HG02759 (cell line): ENCODE measurements at regions not wholly inside any gene's neighbourhood (a gene's known extent, or its start where the extent isn't known, plus 50 kb on each side); places are given as distances from the start of the nearest gene placed in this dataset.
"Not testable (repeated sequence)": the region's sequence is repeated elsewhere in the genome, so short reads cannot be mapped to it uniquely, and the experiment has no call there.

Experiments
- ATAC-seq: cut with Tn5 transposase; IDR thresholded peaks from one replicate; pipeline ENCODE4 v1.9.1; 2021; ENCODE audit warnings: mild to moderate bottlenecking, moderate library complexity; ENCODE audit not compliant: unreplicated experiment

DNA sequence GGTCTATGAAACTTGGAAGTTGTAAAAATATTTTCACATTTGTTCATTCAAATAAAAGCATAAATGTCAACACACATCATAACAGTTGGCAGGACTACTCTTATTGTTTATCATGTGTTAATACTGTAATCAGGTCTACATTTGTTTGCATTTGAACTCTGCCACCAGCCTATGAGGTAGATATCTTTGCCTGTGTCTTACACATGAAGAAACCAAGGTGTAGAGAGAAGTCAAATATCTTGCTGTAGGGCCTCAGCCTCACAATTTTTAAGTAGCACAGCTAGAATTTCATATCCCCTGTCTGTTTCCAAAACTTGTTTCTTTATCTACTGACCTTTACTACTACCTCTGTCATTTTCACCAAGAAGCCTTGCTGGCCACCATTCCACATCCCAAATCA, 161.9 kb downstream of the ZIC4 start:
- no peak for ATAC-seq

DNA sequence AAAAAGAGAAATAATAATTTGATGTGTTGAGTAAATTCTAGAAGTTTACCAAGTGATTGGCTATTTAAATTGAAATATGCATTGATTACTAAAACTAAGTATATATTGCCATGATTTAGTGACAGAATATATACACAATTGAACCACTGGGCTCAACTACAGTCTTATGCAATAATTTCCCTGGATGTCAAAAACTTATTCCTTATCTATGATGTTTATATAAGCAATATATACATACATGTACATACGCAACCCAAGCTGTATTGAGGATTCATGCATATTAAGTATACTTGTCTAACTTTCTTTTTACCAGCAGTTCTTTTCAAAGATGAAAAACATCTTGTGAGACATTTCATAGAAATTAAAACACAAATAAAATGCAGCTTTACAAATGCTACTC, 165.8 kb downstream of the ZIC4 start:
- ATAC-seq: no peak

- no peak for ATAC-seq
Observed at GRCh38 chr3:147237991-147238390, 168.4 kb downstream of the ZIC4 start.

GRCh38 chr3:147231980-147232379, 174.4 kb downstream of the ZIC4 start:
- ATAC-seq: not testable (repeated sequence)

DNA sequence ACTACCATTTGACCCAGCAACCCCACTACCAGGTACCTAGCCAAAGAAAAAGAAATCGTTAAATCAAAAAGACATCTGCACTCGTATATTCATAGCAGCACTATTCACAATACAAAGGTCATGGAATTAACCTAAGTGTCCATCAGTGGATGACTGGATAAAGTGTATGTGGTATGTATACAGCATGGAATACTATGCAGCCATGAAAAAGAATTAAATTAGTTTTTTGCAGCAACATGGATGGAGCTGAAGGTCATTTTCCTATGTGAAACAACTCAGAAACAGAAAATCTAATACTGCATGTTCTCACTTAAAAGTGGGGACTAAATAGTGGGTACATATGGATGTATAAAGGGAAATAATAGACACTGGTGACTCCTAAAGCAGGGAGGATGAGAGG, 175.2 kb downstream of the ZIC4 start:
- no peak for ATAC-seq

- no peak for ATAC-seq
Observed at GRCh38 chr3:147222291-147222690, 184.1 kb downstream of the ZIC4 start.

- no peak for ATAC-seq
Observed at GRCh38 chr3:147218965-147219364, 187.4 kb downstream of the ZIC4 start.

DNA sequence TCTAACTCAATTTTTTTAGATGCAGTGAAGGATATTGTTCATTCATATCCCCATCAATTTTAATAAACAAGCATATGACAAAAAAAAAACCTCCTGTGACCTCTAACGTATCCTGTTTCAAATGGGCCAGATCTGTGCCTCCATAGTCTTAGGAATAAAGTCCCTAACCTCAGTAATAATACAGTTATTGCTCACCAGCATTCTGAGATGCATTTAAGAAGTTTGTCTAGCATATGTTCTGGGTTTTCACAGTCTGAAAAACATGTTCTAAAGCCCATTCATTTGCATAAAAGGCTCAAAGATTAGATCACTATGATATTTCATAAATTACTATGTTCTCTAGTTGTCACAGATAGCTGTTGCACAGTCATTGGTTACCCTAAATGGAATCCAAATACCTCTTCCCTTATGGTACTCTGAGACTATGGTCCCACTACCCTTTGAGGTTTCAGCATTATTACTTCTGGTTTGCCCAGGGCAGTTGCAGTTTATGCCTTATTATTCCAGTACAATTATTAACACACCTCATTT, 190.1 kb downstream of the ZIC4 start:
- ATAC-seq: no peak

GRCh38 chr3:147215660-147216059, 190.7 kb downstream of the ZIC4 start:
- no peak for ATAC-seq

DNA sequence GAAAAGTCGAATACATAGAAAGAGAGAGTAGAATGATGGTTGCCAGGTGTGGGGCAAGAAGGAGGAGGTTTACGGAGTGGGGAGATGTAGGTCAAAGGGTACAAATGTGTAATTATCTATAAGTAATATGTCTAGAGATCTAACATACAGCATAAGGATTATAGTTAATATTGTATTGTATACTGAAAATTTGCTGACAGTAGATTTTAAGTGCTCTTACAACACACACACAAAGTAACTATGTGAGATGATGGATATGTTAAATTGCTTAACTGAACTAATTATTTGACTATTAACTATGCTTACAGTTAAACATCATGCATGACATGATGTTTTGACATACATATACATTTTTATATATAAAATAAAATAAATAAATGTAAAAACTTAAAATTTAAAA, 192.7 kb downstream of the ZIC4 start:
- no peak for ATAC-seq

GRCh38 chr3:147210676-147211075, 195.7 kb downstream of the ZIC4 start:
- ATAC-seq: no peak

DNA sequence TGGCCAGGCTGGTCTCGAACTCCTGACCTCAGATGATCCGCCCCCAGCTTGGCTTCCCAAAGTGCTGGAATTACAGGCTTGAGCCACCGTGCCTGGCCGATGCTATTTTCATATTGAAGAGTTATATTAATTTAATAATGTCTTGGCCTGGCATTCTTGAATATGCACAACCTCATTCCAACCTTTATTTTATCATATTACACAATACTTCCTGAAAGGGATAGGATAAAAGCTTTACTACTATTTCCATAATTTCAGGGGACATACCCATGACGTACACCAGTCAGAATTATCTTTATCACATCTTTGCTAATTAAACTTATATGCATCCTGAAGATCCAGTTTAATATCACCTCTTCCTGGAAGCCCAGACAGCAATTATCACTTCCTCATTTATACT, 205.3 kb downstream of the ZIC4 start:
- ATAC-seq: no peak

DNA sequence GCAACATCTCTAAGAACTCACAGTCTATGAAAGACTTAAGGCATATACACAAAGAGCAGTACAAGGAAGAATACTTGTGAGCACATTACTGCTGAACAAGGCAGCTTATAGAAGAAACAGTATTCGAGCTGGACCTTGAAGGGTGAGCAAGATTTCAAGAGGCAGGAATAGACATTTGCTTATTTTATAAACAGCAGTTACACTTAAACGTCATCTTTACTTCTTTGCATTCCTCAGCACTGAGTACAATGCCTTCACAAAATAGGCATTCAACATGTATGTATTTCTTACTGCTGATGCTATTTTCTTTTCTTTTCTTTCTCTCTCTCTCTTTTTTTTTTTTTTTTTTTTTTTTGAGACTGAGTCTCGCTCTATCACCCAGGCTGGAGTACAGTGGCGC, 205.8 kb downstream of the ZIC4 start:
- no peak for ATAC-seq

GRCh38 chr3:147197739-147198138, 208.6 kb downstream of the ZIC4 start:
- no peak for ATAC-seq

- ATAC-seq: no peak
Observed at GRCh38 chr3:147195887-147196286, 210.5 kb downstream of the ZIC4 start.

- peak; percentile 69 for ATAC-seq
Observed at GRCh38 chr3:147191795-147192385, 214.5 kb downstream of the ZIC4 start.

DNA sequence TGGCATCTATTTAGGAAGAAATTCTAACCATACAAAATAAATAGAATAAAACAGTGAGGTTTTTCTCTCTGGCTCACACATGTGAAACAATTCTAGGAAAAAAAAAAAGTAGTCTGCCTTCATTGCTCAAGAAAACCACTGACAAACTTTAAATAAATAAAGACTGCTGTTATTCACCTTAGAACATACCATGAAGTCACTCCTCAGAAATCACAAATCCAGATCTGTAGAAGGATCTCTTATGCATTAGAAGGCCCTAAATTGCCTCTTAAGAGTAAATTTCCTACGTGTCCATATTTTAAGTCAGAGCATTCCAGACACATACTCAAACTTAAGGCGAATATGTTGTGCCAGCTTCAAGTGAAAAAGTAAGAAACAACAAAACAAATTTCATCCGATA, 217.3 kb downstream of the ZIC4 start:
- ATAC-seq: no peak

DNA sequence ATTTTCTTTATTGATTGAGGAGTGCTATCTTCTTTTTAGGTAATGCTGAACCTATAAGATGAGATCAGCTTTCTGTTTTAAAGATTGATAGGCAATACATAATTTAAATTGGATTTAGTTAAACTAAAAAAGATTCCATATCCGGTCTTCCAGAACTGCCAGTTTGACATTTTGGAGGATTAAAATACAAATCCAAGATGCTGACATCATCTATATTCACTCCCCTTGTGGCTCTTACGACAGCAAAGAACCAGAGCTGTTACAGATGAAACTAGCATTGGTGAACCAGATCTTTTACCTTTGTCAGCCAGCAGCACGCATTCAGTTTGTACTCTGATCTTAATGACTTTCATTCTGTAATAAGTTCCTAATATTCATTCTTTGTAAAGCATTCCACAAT, 218.7 kb downstream of the ZIC4 start:
- no peak for ATAC-seq

DNA sequence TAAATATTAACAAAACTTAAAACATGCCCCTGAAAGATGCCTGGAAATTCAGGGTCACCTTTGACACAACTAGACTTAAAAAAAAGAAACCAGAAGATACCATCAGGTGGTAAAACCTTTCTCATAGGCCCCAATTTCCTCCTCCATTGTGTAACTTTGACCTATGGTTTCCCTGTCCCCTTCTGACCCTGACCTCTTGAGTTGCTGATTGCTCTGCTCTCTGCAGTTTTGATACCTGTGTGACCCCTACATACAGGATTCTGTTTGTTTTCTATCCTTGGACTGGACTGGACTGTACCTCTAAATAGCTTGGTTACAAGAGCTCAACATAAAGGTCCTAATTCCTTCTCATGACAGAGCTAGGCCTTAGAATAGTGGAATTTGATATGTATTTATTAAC, 220.6 kb downstream of the ZIC4 start:
- no peak for ATAC-seq

DNA sequence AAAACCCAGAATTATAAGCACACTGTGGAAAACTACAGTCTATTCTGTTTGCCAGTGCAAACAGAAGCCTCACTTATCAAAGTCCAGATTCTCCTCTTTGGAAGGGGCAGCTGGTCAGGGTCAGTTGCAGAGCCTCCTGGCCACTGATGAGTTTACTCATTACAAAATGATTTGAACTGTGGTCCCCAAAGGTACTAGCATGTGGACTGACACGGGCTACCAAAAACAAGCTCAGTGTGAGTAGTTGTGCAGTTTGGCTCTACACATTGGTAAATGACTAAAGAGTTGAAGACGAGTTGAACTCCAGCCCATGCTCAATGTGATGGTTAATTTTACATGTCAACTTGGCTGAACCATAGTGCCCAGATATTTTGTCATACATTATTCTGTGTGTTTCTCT, 221.5 kb downstream of the ZIC4 start:
- no peak for ATAC-seq

- ATAC-seq: no peak
Observed at GRCh38 chr3:147173257-147173656, 233.1 kb downstream of the ZIC4 start.

DNA sequence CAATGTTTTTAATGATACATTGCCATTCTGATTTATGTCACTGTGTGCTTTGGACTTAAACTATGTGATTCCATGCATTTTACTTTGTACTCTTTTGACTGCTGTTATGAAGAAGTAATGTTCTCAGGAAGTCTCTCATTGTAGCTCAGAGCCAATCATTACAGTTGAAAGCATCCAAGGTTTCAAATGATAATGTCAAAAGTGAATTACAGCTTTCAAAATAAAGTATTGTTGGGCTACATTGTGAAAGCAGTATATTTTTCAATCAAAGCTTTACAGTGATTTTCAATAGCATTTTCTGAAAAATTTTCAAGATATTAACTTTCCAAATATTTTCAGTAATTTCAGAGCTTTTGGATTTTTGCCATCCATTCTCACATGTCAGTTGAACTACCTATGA, 243.6 kb downstream of the ZIC4 start:
- no peak for ATAC-seq

- no peak for ATAC-seq
Observed at GRCh38 chr3:147161833-147162232, 244.5 kb downstream of the ZIC4 start.
